ENCODE measurements at regions not wholly inside any gene's neighbourhood (a gene's known extent, or its start where the extent isn't known, plus 50 kb on each side); places are given as distances from the start of the nearest gene placed in this dataset.

DNA sequence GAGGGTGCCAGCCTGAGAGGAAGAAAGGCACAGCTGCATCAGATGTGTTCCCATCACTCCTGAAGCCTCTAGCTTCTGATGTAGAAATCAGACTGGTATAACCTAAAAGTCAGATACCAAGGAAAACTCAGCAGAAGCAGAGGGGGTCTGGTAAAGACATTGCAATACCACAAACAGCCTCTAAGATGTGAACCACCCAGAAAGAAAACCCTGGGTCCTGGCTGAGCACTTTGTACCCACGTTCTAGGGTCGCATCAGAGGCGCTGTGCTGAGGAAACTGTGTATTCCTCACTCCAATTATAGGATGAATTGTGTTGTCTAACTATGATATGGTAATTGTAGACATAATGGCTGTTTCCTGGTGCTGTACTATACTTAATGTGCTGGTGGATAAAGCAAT lies 275.6 kb downstream of the IRX2 start:
- Histone ChIP-seq H4K8ac (ENCODE audit: extremely low read depth, insufficient read depth, low read length) (no peak overlapping the region; the same call in 1 of the 2 replicates), H3K4ac (replicated peaks; ENCODE audit: insufficient read length, low read depth, low read length) (no peak overlapping the region), H3K36me3 (ENCODE audit: control insufficient read depth in 2 of 4, insufficient read depth in 4 of 4, low read length in 3 of 4) (no peaks in the 10 kb centered on the region), H3K56ac (replicated peaks; ENCODE audit: insufficient read length, low read depth, low read length) (no peak overlapping the region), H3K18ac (ENCODE audit: extremely low read depth, low read length) (no peak overlapping the region), H3K4me2 (ENCODE audit: insufficient read depth in 1 of 2, low read depth in 2 of 2, low read length in 2 of 2) (no peak overlapping the region), H2AK5ac (ENCODE audit: low read depth, low read length) (no peak overlapping the region), H3K9ac (replicated peaks in 1 of 4; ENCODE audit: extremely low read depth in 1 of 4, low read depth in 3 of 4, low read length in 3 of 4) (no peak overlapping the region), H3K4me3 (ENCODE audit: extremely low read depth in 1 of 4, insufficient read depth in 2 of 4, low read depth in 3 of 4, low read length in 4 of 4) (no peak overlapping the region), H2AFZ (ENCODE audit: low read length) (no peak overlapping the region), H3K9me3 (ENCODE audit: insufficient read depth in 2 of 2, low read depth in 1 of 2, low read length in 1 of 2) (peaks cover 6 to 9% of the 10 kb centered on the region in 2 experiments; a peak in 3 of 4 replicates), H3K79me1 (ENCODE audit: low read depth, low read length) (no peaks in the 10 kb centered on the region), H2BK15ac (ENCODE audit: low read length) (no peak overlapping the region), H3K23me2 (ENCODE audit: low read depth, low read length) (no peaks in the 10 kb centered on the region), H2BK12ac (ENCODE audit: low read depth, low read length) (no peak overlapping the region), H3K27ac (ENCODE audit: low read depth, low read length) (no peak overlapping the region), H4K91ac (replicated peaks; ENCODE audit: insufficient read length, low read length) (no peak overlapping the region), H3K27me3 (replicated peaks in 1 of 4; ENCODE audit: control insufficient read depth in 3 of 4, extremely low read depth in 1 of 4, insufficient read depth in 3 of 4, low read length in 3 of 4) (no peaks in the 10 kb centered on the region), H3K4me1 (replicated peaks in 1 of 4; ENCODE audit: control insufficient read depth in 3 of 4, insufficient read depth in 4 of 4, low read length in 3 of 4) (no peaks in the 10 kb centered on the region), H3K14ac (ENCODE audit: insufficient read length) (no peak overlapping the region), H4K5ac (ENCODE audit: insufficient read length, low read depth, low read length) (no peak overlapping the region), H2BK20ac (ENCODE audit: low read length) (no peak overlapping the region), H2BK120ac (replicated peaks; ENCODE audit: low read depth, low read length) (no peak overlapping the region), H2BK5ac (ENCODE audit: low read depth, low read length) (no peak overlapping the region), H3K79me2 (ENCODE audit: control insufficient read depth in 1 of 2, insufficient read depth in 2 of 2, low read length in 2 of 2) (no peaks in the 10 kb centered on the region), H4K20me1 (replicated peaks in 1 of 2; ENCODE audit: control insufficient read depth in 1 of 2, insufficient read depth in 2 of 2, low read length in 2 of 2) (no peaks in the 10 kb centered on the region), H3K23ac (ENCODE audit: insufficient read length) (no peak overlapping the region)
- TF ChIP-seq, protein P1, sequence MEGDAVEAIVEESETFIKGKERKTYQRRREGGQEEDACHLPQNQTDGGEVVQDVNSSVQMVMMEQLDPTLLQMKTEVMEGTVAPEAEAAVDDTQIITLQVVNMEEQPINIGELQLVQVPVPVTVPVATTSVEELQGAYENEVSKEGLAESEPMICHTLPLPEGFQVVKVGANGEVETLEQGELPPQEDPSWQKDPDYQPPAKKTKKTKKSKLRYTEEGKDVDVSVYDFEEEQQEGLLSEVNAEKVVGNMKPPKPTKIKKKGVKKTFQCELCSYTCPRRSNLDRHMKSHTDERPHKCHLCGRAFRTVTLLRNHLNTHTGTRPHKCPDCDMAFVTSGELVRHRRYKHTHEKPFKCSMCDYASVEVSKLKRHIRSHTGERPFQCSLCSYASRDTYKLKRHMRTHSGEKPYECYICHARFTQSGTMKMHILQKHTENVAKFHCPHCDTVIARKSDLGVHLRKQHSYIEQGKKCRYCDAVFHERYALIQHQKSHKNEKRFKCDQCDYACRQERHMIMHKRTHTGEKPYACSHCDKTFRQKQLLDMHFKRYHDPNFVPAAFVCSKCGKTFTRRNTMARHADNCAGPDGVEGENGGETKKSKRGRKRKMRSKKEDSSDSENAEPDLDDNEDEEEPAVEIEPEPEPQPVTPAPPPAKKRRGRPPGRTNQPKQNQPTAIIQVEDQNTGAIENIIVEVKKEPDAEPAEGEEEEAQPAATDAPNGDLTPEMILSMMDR (IDR thresholded peaks at IDR 0.05; ENCODE audit: control extremely low read depth in 1 of 3, insufficient read depth in 1 of 3, low read depth in 1 of 3, low read length in 3 of 3) = peak in 1 of 3 experiments; percentile 22; a peak in 1 of 4 replicates
- TF ChIP-seq JUND (IDR thresholded peaks at IDR 0.05; ENCODE audit: low read length) (no peak), TCF12 (IDR thresholded peaks at IDR 0.05; ENCODE audit: low read depth, low read length) (no peak), POU5F1 (IDR thresholded peaks at IDR 0.05; ENCODE audit: low read depth, low read length) (no peak), SP4 (IDR thresholded peaks at IDR 0.05; ENCODE audit: low read length) (no peak), SP2 (IDR thresholded peaks at IDR 0.05; ENCODE audit: low read length) (no peak), PHF8 (conservative IDR thresholded peaks at IDR 0.05; ENCODE audit: low read depth, low read length) (no peak)
- FAIRE-seq (no peak), DNase-seq (ENCODE audit: low read depth in 1 of 2, low spot score in 2 of 2) (no peak)
- ChIA-PET CTCF (ENCODE audit: partially characterized antibody) (interaction anchor here (0.6 to 1.4 kb wide), 4 partner anchors 9 to 259 kb away, joined by 3 to 5 read pairs (median 3); no protein-coding TSS in a partner anchor), POLR2A (ENCODE audit: partially characterized antibody) (no interaction called here)
- WGBS, 2 experiments (ENCODE audit: extremely low coverage in 1 of 2, insufficient coverage in 1 of 2, insufficient read length in 1 of 2, insufficient replicate concordance in 2 of 2, low coverage in 1 of 2, low lambda C conversion rate in 2 of 2, missing lambda C conversion rate in 1 of 2) = 90% methylated on average over 3 of the region's 3 CpGs; no CpG with 5 or more reads in 1 of the 2 experiments

Measured in H1 (cell line).